Upper lobe of right lung (tissue), 1 donor: ENCODE measurements at regions not wholly inside any gene's neighbourhood (a gene's known extent, or its start where the extent isn't known, plus 50 kb on each side); places are given as distances from the start of the nearest gene placed in this dataset.

ENCODE experiments used
- ATAC-seq: fragments of 200-7000 bp; cut with Tn5 transposase; one replicate; pipeline ENCODE4 v1.9.1; 2020; ENCODE audit warnings: mild to moderate bottlenecking, moderate library complexity
- DNase-seq: peaks from one replicate; pipeline ENCODE4 v3.0.0-alpha.2; 2020
- H3K27ac ChIP-seq: fragments of 200-600 bp; one replicate; pipeline ENCODE4 v1.8.0; 2022
- H3K27me3 ChIP-seq: fragments of 200-600 bp; one replicate; pipeline ENCODE4 v1.8.0; 2022; ENCODE audit warnings: mild to moderate bottlenecking
- H3K36me3 ChIP-seq: fragments of 200-600 bp; one replicate; pipeline ENCODE4 v1.8.0; 2022
- H3K4me1 ChIP-seq: fragments of 200-600 bp; one replicate; pipeline ENCODE4 v1.8.0; 2022
- H3K4me3 ChIP-seq: fragments of 200-600 bp; one replicate; pipeline ENCODE4 v1.8.0; 2022; ENCODE audit warnings: mild to moderate bottlenecking
- H3K9me3 ChIP-seq: fragments of 200-600 bp; one replicate; pipeline ENCODE4 v1.8.0; 2022
- intact Hi-C: fragments of 100-400 bp; cut with DNase I; formaldehyde crosslinking; loops from one replicate; pipeline ENCODE4 v1.11.0; 2022
- TF ChIP-seq, protein P1 (sequence below): fragments of 200-600 bp; IDR thresholded peaks from one replicate; pipeline ENCODE4 v1.8.0; 2022; ENCODE audit warnings: antibody characterized with exemption
- donor health status: DM: no; HTN: yes; CAD: no; lungs with severe emphysema.

DNA sequence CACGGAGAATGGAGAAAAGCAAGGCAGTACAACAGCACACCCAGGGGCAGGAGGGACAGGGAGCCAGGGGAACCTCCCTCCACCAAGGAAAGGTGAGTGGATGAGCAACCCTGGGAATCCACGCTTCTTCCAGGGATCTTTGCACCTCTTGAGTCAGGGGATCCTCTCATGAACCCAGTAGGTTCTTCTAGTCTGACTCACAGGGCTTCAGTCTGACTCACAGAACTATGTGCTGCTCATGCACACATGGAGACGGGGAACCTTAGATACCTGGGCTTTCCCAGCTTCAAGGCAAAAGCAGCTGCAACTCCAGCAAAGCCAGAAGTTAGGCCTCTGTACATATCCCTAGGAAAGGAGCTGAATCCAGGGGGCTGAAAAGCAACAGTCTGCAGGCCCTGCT is 1021.4 kb upstream of the TENM4 start:
- ATAC-seq (no peak), DNase-seq (no peak)

DNA sequence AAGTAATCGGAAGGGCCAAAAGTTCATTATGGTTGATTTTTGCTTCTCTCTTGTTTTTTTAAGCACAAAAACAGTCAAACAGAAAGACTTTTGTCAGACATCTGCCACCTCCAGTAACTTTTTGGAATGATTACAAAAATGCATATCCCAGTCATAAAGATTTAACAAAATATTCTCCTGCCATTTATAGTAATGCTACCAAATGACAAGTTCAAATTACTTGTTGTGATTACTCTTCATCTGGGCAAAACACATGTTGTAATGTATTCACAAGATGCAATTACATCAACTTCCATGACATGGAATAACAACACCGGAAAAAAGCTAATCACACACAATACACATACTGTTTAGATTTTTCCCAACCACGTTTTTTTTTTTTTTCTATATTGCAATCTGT is 1017.5 kb upstream of the TENM4 start:
- H3K4me3 ChIP-seq: no peak overlapping the region
- no peak for ATAC-seq
- H3K9me3 ChIP-seq: no peaks in the 10 kb centered on the region
- no peaks in the 10 kb centered on the region for H3K27me3 ChIP-seq
- TF ChIP-seq, protein P1, sequence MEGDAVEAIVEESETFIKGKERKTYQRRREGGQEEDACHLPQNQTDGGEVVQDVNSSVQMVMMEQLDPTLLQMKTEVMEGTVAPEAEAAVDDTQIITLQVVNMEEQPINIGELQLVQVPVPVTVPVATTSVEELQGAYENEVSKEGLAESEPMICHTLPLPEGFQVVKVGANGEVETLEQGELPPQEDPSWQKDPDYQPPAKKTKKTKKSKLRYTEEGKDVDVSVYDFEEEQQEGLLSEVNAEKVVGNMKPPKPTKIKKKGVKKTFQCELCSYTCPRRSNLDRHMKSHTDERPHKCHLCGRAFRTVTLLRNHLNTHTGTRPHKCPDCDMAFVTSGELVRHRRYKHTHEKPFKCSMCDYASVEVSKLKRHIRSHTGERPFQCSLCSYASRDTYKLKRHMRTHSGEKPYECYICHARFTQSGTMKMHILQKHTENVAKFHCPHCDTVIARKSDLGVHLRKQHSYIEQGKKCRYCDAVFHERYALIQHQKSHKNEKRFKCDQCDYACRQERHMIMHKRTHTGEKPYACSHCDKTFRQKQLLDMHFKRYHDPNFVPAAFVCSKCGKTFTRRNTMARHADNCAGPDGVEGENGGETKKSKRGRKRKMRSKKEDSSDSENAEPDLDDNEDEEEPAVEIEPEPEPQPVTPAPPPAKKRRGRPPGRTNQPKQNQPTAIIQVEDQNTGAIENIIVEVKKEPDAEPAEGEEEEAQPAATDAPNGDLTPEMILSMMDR: no peak
- H3K36me3 ChIP-seq: no peaks in the 10 kb centered on the region
- H3K27ac ChIP-seq: no peak overlapping the region
- H3K4me1 ChIP-seq: no peaks in the 10 kb centered on the region
- intact Hi-C loops: no loop called here
- no peak for DNase-seq

More for the DNA sequence above, 1021.4 kb upstream of the TENM4 start:
- TF ChIP-seq, protein P1: no peak
- Histone ChIP-seq H3K4me3 (no peak overlapping the region), H3K27me3 (no peaks in the 10 kb centered on the region), H3K27ac (no peak overlapping the region), H3K9me3 (no peaks in the 10 kb centered on the region), H3K36me3 (no peaks in the 10 kb centered on the region), H3K4me1 (no peaks in the 10 kb centered on the region)
- intact Hi-C loops: no loop called here

- intact Hi-C loops: no loop called here
- H3K36me3 ChIP-seq: no peaks in the 10 kb centered on the region
- TF ChIP-seq, protein P1: no peak
Measured at GRCh38 chr11:80457823-80458222, 1017.0 kb upstream of the TENM4 start.

GRCh38 chr11:80455818-80456217 is 1015.0 kb upstream of the TENM4 start:
- Histone ChIP-seq H3K9me3 (no peaks in the 10 kb centered on the region), H3K27ac (no peak overlapping the region), H3K4me3 (no peak overlapping the region), H3K36me3 (no peaks in the 10 kb centered on the region), H3K27me3 (no peaks in the 10 kb centered on the region), H3K4me1 (no peaks in the 10 kb centered on the region)
- DNase-seq: no peak
- intact Hi-C loops: no loop called here
- TF ChIP-seq, protein P1: no peak
- no peak for ATAC-seq

More at GRCh38 chr11:80457823-80458222, 1017.0 kb upstream of the TENM4 start:
- Histone ChIP-seq H3K9me3 (no peaks in the 10 kb centered on the region), H3K27me3 (no peaks in the 10 kb centered on the region), H3K4me3 (no peak overlapping the region), H3K27ac (no peak overlapping the region), H3K4me1 (no peaks in the 10 kb centered on the region)
- ATAC-seq (no peak), DNase-seq (no peak)

DNA sequence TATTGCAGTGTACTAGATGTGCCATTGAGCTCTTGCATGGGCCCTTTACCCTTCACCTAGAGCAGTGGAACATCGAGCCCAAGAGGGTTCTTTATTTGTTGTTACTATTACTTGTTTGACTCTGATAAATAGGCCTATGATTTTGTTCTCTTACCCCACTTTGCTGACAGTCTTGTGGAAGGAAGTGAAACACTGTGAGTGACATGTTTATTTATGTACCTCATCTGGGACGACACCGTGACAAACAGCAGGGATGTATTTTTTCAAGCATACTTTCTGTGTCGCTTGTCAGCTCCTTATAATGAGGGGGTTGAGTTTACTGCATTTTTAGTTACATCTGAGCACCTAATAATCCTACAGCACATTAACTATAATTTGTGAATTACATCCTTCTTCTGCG is 1010.3 kb upstream of the TENM4 start:
- no peaks in the 10 kb centered on the region for H3K36me3 ChIP-seq
- H3K27me3 ChIP-seq: no peaks in the 10 kb centered on the region
- no peaks in the 10 kb centered on the region for H3K9me3 ChIP-seq
- no peak overlapping the region for H3K27ac ChIP-seq
- no peaks in the 10 kb centered on the region for H3K4me1 ChIP-seq
- intact Hi-C loops: no loop called here
- ATAC-seq (no peak), DNase-seq (no peak)
- no peak overlapping the region for H3K4me3 ChIP-seq
- TF ChIP-seq, protein P1: no peak

- ATAC-seq: no peak
- no peak overlapping the region for H3K4me3 ChIP-seq
Measured at GRCh38 chr11:80448709-80449108, 1007.9 kb upstream of the TENM4 start.

More at GRCh38 chr11:80448709-80449108, 1007.9 kb upstream of the TENM4 start:
- no peaks in the 10 kb centered on the region for H3K27me3 ChIP-seq
- TF ChIP-seq, protein P1: no peak
- H3K4me1 ChIP-seq: no peaks in the 10 kb centered on the region
- intact Hi-C loops: no loop called here
- H3K27ac ChIP-seq: no peak overlapping the region
- no peaks in the 10 kb centered on the region for H3K9me3 ChIP-seq
- H3K36me3 ChIP-seq: no peaks in the 10 kb centered on the region
- no peak for DNase-seq
